HCT116 (cell line): ENCODE measurements at regions not wholly inside any gene's neighbourhood (a gene's known extent, or its start where the extent isn't known, plus 50 kb on each side); places are given as distances from the start of the nearest gene placed in this dataset.

Experiments used
- ATAC-seq: fragments of 200-7000 bp; cut with Tn5 transposase; 2 replicates; pipeline ENCODE4 v1.9.1; 2020; ENCODE audit warnings: mild to moderate bottlenecking, moderate library complexity
- BruUV-seq: library from RNA; stranded (reverse); fragments of 400-500 nt; replicated peaks from 2 replicates; lab custom pipeline; 2021; lab: Mats Ljungman, UMichigan
- CTCF ChIA-PET: fragments of 300-600 bp; sonication (Branson Sonifier 250); formaldehyde crosslinking; loops from one replicate; lab custom pipeline; 2021; ENCODE audit warnings: antibody characterized with exemption; lab: Charles Lee
- POLR2A ChIA-PET: fragments of 300-600, 350-600 bp; sonication (Branson Sonifier 250); formaldehyde crosslinking; loops from one replicate; lab custom pipeline; 2021; ENCODE audit warnings: antibody characterized with exemption; lab: Charles Lee
- RAD21 ChIA-PET, 2 experiments: fragments of 300-600 bp; sonication (Branson Sonifier 250); formaldehyde crosslinking; loops; one replicate each; lab custom pipeline; 2023; ENCODE audit warnings: low total read pairs in 2 of 2; ENCODE audit not compliant: uncharacterized antibody in 2 of 2, unreplicated experiment in 2 of 2, low non-redundant PET in 1 of 2; lab: Charles Lee
- DNase-seq: peaks from one replicate; pipeline ENCODE4 v3.0.0-alpha.2; 2010; ENCODE audit warnings: low read depth, low spot score
- H2AFZ ChIP-seq: fragments of 200-600 bp; shearing (Covaris generic), sonication (generic); 2 replicates; pipeline ENCODE4 v1.6.1; 2017; ENCODE audit warnings: low read depth, mixed run types, mixed read lengths, antibody characterized with exemption, low read length; ENCODE audit not compliant: poor library complexity, severe bottlenecking
- H3K27ac ChIP-seq: 2 replicates; pipeline ENCODE4 v1.5.1; 2012; ENCODE audit warnings: low read depth, low read length
- H3K27me3 ChIP-seq: fragments of 200-600 bp; sonication (generic); 2 replicates; pipeline ENCODE4 v1.6.1; 2016; ENCODE audit warnings: mixed run types, low read length, mixed read lengths; ENCODE audit not compliant: insufficient read depth
- H3K36me3 ChIP-seq, 2 experiments: fragments of 200-500 bp in 1 of 2; fragments of 200-600 bp in 1 of 2; sonication (Bioruptor generic) in 1 of 2; sonication (generic) in 1 of 2; 2 replicates each; pipeline versions ENCODE4 v1.5.1 to v1.6.1; 2014 to 2016; ENCODE audit warnings: low read length in 2 of 2, inconsistent platforms in 1 of 2, mixed read lengths in 1 of 2, mixed run types in 1 of 2; ENCODE audit not compliant: insufficient read depth in 2 of 2, control insufficient read depth in 1 of 2
- H3K4me1 ChIP-seq, 2 experiments: fragments of 200-600 bp in 1 of 2; sonication (generic) in 1 of 2; 2 replicates each; pipeline versions ENCODE4 v1.5.1 to v1.6.1; 2012 to 2017; ENCODE audit warnings: low read length in 2 of 2, inconsistent platforms in 1 of 2, mild to moderate bottlenecking in 1 of 2, mixed read lengths in 1 of 2, mixed run types in 1 of 2, moderate library complexity in 1 of 2; ENCODE audit not compliant: insufficient read depth in 2 of 2, control insufficient read depth in 1 of 2
- H3K4me2 ChIP-seq: fragments of 200-600 bp; sonication (generic); 2 replicates; pipeline ENCODE4 v1.6.1; 2017; ENCODE audit warnings: mixed run types, low read length, mixed read lengths
- H3K4me3 ChIP-seq, 2 experiments: fragments of 200-600 bp in 1 of 2; sonication (generic) in 1 of 2; replicated peaks in 1 of 2; 2 replicates each; pipeline ENCODE4 v1.5.1; 2011 to 2016; ENCODE audit warnings: low read length in 2 of 2, control low read depth in 1 of 2, low read depth in 1 of 2, mild to moderate bottlenecking in 1 of 2, mixed read lengths in 1 of 2, mixed run types in 1 of 2
- H3K79me2 ChIP-seq: fragments of 200-600 bp; sonication (generic); 2 replicates; pipeline ENCODE4 v1.6.1; 2017; ENCODE audit warnings: mild to moderate bottlenecking, mixed run types, low read length, moderate library complexity, mixed read lengths; ENCODE audit not compliant: insufficient read depth
- H3K9ac ChIP-seq: fragments of 200-600 bp; sonication (generic); 2 replicates; pipeline ENCODE4 v1.6.1; 2016; ENCODE audit warnings: low read length, mixed read lengths
- H3K9me2 ChIP-seq: fragments of 200-600 bp; sonication (generic), shearing (Covaris generic); 2 replicates; pipeline ENCODE4 v1.6.1; 2017; ENCODE audit warnings: mixed run types, mild to moderate bottlenecking, moderate library complexity; ENCODE audit not compliant: insufficient read depth
- H3K9me3 ChIP-seq, 2 experiments: fragments of 200-500 bp in 1 of 2; fragments of 200-600 bp in 1 of 2; sonication (Bioruptor generic) in 1 of 2; sonication (generic) in 1 of 2; 2 replicates each; pipeline ENCODE4 v1.6.1; 2014 to 2017; ENCODE audit warnings: low read length in 2 of 2, mixed read lengths in 2 of 2, inconsistent platforms in 1 of 2, low read depth in 1 of 2, mild to moderate bottlenecking in 1 of 2, mixed run types in 1 of 2, moderate library complexity in 1 of 2; ENCODE audit not compliant: control insufficient read depth in 1 of 2, insufficient read depth in 1 of 2
- H4K20me1 ChIP-seq: fragments of 200-600 bp; sonication (generic), shearing (Covaris generic); 2 replicates; pipeline ENCODE4 v1.6.1; 2017; ENCODE audit warnings: mixed run types, mild to moderate bottlenecking, moderate library complexity; ENCODE audit not compliant: insufficient read depth
- ATF3 ChIP-seq: IDR thresholded peaks from 2 replicates; pipeline ENCODE4 v1.6.1; 2012
- CBX3 ChIP-seq: IDR thresholded peaks from 2 replicates; pipeline ENCODE4 v1.6.1; 2012; ENCODE audit warnings: low read depth
- EGR1 ChIP-seq: IDR thresholded peaks from 2 replicates; pipeline ENCODE4 v1.6.1; 2012; ENCODE audit warnings: low read depth
- EZH2 ChIP-seq: fragments of 200-600 bp; sonication (generic); IDR thresholded peaks from 2 replicates; pipeline ENCODE4 v1.6.1; 2017; ENCODE audit warnings: antibody characterized with exemption, mixed run types
- EZH2phosphoT487 ChIP-seq: fragments of 200-600 bp; IDR thresholded peaks from 2 replicates; pipeline ENCODE4 v1.6.1; 2018; ENCODE audit warnings: antibody characterized with exemption, borderline replicate concordance
- JUND ChIP-seq: IDR thresholded peaks from 2 replicates; pipeline ENCODE4 v1.6.1; 2012
- MAX ChIP-seq: IDR thresholded peaks from 2 replicates; pipeline ENCODE4 v1.6.1; 2012
- POLR2A ChIP-seq: IDR thresholded peaks from 2 replicates; pipeline ENCODE4 v1.7.0; 2011; ENCODE audit warnings: borderline replicate concordance; ENCODE audit not compliant: insufficient read depth, insufficient read length; ENCODE audit errors: extremely low read depth
- POLR2AphosphoS5 ChIP-seq: IDR thresholded peaks from 2 replicates; pipeline ENCODE4 v1.6.1; 2011; ENCODE audit warnings: mild to moderate bottlenecking, low read depth, low read length, moderate library complexity
- RAD21 ChIP-seq: IDR thresholded peaks from 2 replicates; pipeline ENCODE4 v1.6.1; 2012; ENCODE audit warnings: low read depth, mild to moderate bottlenecking
- SP1 ChIP-seq: IDR thresholded peaks from 2 replicates; pipeline ENCODE4 v1.6.1; 2012; ENCODE audit warnings: low read depth
- SRF ChIP-seq: IDR thresholded peaks from 2 replicates; pipeline ENCODE4 v1.6.1; 2012; ENCODE audit warnings: low read depth
- YY1 ChIP-seq: IDR thresholded peaks from 2 replicates; pipeline ENCODE4 v1.6.1; 2011; ENCODE audit warnings: low read length, low read depth, moderate library complexity, mild to moderate bottlenecking; ENCODE audit not compliant: insufficient replicate concordance; ENCODE audit errors: extremely low read depth
- ZBTB33 ChIP-seq: IDR thresholded peaks from 2 replicates; pipeline ENCODE4 v1.6.1; 2011; ENCODE audit warnings: mild to moderate bottlenecking, low read length, moderate library complexity; ENCODE audit not compliant: insufficient replicate concordance; ENCODE audit errors: extremely low read depth
- ZFX ChIP-seq: fragments of 450-650 bp; IDR thresholded peaks from 2 replicates; pipeline ENCODE4 v1.6.1; 2017
- ZNF274 ChIP-seq: fragments of 200-500 bp; sonication (Bioruptor generic); IDR thresholded peaks from 2 replicates; pipeline ENCODE4 v1.6.1; 2014; ENCODE audit warnings: mild to moderate bottlenecking, low read depth, low read length, inconsistent platforms
- intact Hi-C: fragments of 100-400 bp; cut with micrococcal nuclease; formaldehyde crosslinking; loops from 2 replicates; pipeline ENCODE4 v1.10.0; 2022

- no peak overlapping the region for H3K9ac ChIP-seq
- H3K36me3 ChIP-seq, result no peaks in the 10 kb centered on the region
- TF ChIP-seq ATF3 (no peak), CBX3 (no peak), ZNF274 (no peak), EGR1 (no peak), ZFX (no peak), ZBTB33 (no peak), POLR2AphosphoS5 (no peak), JUND (no peak), SP1 (no peak), MAX (no peak), YY1 (no peak), EZH2 (no peak), POLR2A (no peak), RAD21 (no peak), SRF (no peak), EZH2phosphoT487 (no peak)
- H3K4me1 ChIP-seq, result peaks cover 0 to 19% of the 10 kb centered on the region in 2 experiments; a peak in 2 of 4 replicates
- BruUV-seq, result no TSS peak
- no peaks in the 10 kb centered on the region for H3K79me2 ChIP-seq
- peak; percentile 10; the same call in 1 of the 2 replicates for ATAC-seq
- RAD21 ChIA-PET, result no interaction called here
- POLR2A ChIA-PET, result interaction anchor here (1.4 kb wide), 1 partner anchor 14 kb away, joined by 4 read pairs; no protein-coding TSS in a partner anchor
- intact Hi-C loops, result no loop called here
- CTCF ChIA-PET, result no interaction called here
- H3K9me2 ChIP-seq, result no peaks in the 10 kb centered on the region
- H2AFZ ChIP-seq, result peak overlapping the region; percentile 20
- H3K27ac ChIP-seq, result no peak overlapping the region
- no peaks in the 10 kb centered on the region for H3K9me3 ChIP-seq
- peak overlapping the region; percentile 44 for H3K4me2 ChIP-seq
- H3K27me3 ChIP-seq, result no peaks in the 10 kb centered on the region
- no peak overlapping the region for H3K4me3 ChIP-seq
- no peak for DNase-seq
- no peaks in the 10 kb centered on the region for H4K20me1 ChIP-seq
Observed at GRCh38 chr11:86726770-86727504, 54.5 kb upstream of the ME3 start.
